GM18873 (cell line): ENCODE measurements at regions not wholly inside any gene's neighbourhood (a gene's known extent, or its start where the extent isn't known, plus 50 kb on each side); places are given as distances from the start of the nearest gene placed in this dataset.

Source experiments
- ATAC-seq: cut with Tn5 transposase; IDR thresholded peaks from one replicate; pipeline ENCODE4 v1.9.1; 2021; ENCODE audit warnings: mild to moderate bottlenecking, moderate library complexity, moderate number of reproducible peaks; ENCODE audit not compliant: unreplicated experiment, low FRiP score

GRCh38 chr10:131424836-131425491 lies 113.4 kb upstream of the TCERG1L start:
- ATAC-seq, result no peak

- ATAC-seq, result no peak
Observed at GRCh38 chr10:131425752-131426533, 114.4 kb upstream of the TCERG1L start.

GRCh38 chr10:131426534-131426898 lies 115.0 kb upstream of the TCERG1L start:
- no peak for ATAC-seq

- ATAC-seq, result no peak
Observed at GRCh38 chr10:131427281-131427680, 115.8 kb upstream of the TCERG1L start.

- no peak for ATAC-seq
Observed at GRCh38 chr10:131427901-131428300, 116.4 kb upstream of the TCERG1L start.

- ATAC-seq, result no peak
Observed at GRCh38 chr10:131429141-131429540, 117.6 kb upstream of the TCERG1L start.

GRCh38 chr10:131429942-131430341 lies 118.4 kb upstream of the TCERG1L start:
- no peak for ATAC-seq

GRCh38 chr10:131430716-131431412 lies 119.3 kb upstream of the TCERG1L start:
- no peak for ATAC-seq

GRCh38 chr10:131431533-131431932 lies 120.0 kb upstream of the TCERG1L start:
- no peak for ATAC-seq

GRCh38 chr10:131431978-131432690 lies 120.6 kb upstream of the TCERG1L start:
- no peak for ATAC-seq

- no peak for ATAC-seq
Observed at GRCh38 chr10:131433568-131433967, 122.0 kb upstream of the TCERG1L start.

- no peak for ATAC-seq
Observed at GRCh38 chr10:131435232-131435631, 123.7 kb upstream of the TCERG1L start.

GRCh38 chr10:131435760-131436457 lies 124.4 kb upstream of the TCERG1L start:
- ATAC-seq, result no peak

GRCh38 chr10:131436458-131436857 lies 124.9 kb upstream of the TCERG1L start:
- no peak for ATAC-seq

GRCh38 chr10:131437556-131438475 lies 126.3 kb upstream of the TCERG1L start:
- no peak for ATAC-seq

- no peak for ATAC-seq
Observed at GRCh38 chr10:131438665-131439064, 127.1 kb upstream of the TCERG1L start.

- ATAC-seq, result no peak
Observed at GRCh38 chr10:131439705-131440104, 128.2 kb upstream of the TCERG1L start.

GRCh38 chr10:131440405-131441360 lies 129.2 kb upstream of the TCERG1L start:
- ATAC-seq, result no peak
